HG03039 (cell line): ENCODE measurements at regions not wholly inside any gene's neighbourhood (a gene's known extent, or its start where the extent isn't known, plus 50 kb on each side); places are given as distances from the start of the nearest gene placed in this dataset.
"Not testable (repeated sequence)": the region's sequence is repeated elsewhere in the genome, so short reads cannot be mapped to it uniquely, and the experiment has no call there.

Experiments used
- ATAC-seq: cut with Tn5 transposase; IDR thresholded peaks from one replicate; pipeline ENCODE4 v1.9.1; 2021; ENCODE audit warnings: mild to moderate bottlenecking, moderate library complexity; ENCODE audit not compliant: unreplicated experiment

DNA sequence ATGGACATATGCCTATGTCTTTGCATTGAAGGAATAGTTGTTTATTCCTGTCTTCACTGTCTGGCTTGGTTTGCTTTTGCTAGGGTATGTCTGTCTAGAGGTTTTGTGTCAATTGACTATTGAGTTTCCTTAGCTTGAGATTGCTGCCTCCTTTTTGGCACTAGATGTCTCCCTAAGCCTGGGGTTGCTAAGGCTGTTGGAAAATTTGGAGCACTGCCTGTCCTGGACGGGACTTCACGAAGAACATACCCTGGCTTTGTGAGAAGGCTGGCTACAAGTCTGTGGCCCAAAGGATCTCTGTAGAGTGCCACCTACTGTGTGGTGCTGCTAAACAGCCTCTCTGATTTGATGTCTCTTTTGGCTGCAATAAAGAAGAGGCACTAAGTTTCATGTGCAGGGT lies 183.8 kb upstream of the NUDT10 start:
- ATAC-seq = no peak

DNA sequence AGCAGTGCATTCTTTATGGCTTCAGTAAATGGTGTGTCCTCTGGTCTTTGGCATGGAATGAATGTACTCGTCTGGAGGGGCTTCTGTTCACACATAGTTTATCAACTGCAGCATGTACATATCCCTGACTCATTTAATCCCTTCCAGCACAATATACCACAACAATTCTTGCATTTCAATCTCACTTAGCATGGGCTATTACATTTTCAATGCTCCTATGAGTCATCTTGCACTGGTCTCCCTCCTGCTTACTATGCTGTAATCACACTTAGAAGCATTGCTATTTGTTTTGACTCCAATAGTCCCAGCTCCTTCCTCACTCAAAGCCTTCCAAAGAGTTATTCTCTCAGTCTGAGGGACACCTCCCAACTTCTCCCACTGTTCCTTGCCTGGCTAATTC lies 180.9 kb upstream of the NUDT10 start:
- no peak for ATAC-seq

DNA sequence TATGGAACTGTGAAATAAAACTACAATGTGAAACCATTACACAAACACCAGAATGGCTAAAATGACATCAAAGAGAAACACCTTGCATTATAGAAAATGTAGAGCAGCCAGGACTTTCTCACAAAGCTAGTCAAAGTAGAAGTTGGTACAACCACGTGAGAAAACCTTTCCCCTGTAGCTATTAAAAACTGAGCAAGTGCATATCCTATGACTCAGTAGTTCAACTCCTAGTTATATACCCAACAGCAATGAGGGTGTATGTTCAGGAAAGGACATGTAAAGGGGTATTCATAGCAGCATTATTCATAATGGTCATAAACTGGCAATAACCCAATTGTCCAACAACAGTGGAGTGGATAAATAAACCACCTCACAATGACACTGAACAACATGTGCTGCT lies 177.5 kb upstream of the NUDT10 start:
- ATAC-seq = no peak

DNA sequence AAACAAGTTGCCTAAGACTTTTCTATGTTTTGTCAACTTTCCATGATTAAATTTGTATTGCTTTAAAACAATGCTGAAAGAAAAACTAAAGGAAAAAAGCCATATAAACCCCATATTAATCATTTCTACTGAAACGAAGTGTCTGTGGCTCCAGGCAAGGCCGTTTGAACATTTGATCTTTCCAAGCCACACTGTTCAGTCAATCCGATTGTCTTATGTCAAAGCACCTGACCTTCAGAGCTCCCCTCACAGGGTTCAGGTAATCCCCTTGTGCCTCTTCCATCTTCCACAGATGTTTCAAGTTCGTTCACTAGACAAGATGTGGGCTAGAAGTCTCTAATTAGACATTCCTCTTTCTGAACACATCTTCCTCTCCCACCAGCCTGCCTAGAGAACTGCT lies 177.1 kb upstream of the NUDT10 start:
- no peak for ATAC-seq

DNA sequence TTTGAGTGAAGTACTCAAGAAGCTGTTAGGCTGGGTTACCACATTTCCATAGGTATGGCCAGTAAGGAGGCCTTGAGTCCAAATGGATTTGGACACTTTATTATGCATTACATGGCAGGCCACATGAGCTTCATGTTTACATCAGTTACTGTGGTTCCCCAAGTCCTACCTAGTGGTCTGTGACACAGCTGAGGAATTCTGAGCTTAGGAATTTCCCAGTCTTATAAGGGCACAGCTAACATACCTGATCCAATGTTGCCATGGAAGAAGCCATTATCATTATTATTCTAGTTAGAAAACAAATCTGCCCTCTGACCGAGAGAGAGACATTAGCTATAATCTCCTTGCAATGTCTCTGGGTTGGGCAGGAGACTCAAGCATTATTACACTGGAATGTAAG lies 174.4 kb upstream of the NUDT10 start:
- ATAC-seq = no peak

DNA sequence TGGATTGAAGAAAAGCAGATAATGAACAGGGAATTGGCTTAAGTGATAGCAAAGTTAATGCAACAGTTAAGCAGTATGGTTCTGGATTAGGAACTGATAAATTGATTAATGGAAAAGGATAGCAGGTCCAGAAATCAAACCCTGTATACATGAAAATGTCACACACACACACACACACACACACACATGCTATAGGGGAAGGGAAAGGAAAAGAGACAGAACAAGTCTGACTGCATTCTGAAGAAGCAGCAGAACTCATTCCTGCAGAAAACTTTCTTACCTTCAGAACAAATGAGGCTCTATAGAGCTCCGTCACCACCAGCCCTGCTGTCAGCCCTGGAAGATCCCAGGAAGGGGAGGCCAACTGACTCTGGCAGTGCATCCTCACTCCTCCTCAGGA lies 173.2 kb upstream of the NUDT10 start:
- ATAC-seq = not testable (repeated sequence)

DNA sequence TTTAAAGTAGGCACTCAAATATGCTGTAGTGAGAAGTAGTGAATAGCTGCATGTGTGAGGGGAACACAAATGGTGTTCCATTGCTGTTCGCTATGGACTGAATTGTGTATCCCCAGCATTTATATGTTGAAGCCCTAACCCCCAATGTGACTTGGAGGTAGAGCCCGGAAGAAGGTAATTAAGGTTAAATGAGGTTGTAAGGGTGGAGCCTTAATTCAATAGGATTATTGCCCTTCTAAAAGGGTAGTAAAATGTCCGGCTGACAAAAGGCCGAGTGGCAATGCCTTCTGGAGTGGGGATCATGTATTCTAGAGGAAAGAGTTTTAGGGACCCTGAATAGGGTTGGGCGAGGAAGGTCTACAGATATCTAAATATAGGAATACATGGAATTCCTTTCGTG lies 168.9 kb upstream of the NUDT10 start:
- no peak for ATAC-seq

DNA sequence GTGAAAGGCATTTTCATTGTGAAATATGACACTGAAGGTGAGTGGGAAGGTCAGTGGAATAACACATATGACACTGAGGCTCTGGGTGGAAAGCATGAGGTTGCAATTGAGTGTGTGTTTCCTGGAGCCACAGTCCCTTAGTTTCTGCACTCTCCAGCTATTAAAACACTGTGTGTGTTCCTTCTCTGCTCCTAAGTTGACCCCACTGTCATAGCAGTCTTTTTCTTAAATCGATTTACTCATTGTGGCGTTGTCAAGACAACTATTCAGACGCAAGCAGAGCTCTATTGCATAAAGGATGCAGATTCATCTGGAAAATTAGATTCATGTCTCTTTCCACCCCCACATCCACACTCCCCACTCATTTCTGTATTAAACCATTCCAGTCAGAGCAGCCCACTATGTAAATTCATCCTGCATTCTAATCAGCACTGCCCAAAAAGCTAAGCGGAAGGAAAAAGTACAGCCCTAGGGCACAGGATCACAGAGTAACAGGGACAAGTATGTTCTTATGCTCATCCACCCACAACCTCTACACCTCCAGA lies 154.2 kb upstream of the NUDT10 start:
- ATAC-seq = not testable (repeated sequence)

DNA sequence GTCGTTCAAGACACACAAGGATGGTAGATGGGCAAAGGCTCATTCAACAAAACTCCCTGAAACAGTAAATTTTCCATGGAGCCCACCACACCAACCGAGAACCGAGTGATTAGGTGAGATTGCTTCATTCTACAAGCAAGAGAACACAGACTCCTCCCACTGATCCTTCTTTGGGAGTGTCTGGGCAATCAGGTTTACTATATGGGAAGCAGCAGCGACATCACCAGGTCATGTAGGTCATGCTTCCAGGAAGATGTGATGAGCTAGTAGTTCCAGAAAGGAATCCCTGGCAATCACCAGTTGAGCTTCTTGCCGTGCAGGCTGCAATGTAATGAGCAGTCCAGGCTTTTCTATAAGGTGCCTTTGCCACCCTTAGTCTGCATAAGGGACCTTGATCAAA lies 152.8 kb upstream of the NUDT10 start:
- ATAC-seq = not testable (repeated sequence)

DNA sequence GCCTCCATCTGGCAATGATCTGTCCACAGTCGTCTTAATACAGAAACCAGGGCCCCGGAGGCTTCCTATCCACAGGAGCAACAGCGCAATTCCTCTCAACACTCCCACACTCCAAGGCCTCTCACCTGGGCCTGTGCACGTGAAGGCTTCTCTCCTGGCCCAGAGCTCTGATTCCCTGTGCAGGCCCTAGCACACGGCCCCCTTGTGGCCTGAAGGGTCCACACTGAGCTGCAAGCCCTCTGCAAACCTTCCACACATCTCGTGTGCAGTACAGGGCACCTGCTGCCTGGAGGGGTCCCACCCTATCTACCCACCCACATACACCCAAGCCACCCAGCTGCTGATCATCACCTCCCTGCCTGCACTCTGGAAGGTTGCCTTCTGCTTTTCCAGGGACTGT lies 150.1 kb upstream of the NUDT10 start:
- no peak for ATAC-seq

DNA sequence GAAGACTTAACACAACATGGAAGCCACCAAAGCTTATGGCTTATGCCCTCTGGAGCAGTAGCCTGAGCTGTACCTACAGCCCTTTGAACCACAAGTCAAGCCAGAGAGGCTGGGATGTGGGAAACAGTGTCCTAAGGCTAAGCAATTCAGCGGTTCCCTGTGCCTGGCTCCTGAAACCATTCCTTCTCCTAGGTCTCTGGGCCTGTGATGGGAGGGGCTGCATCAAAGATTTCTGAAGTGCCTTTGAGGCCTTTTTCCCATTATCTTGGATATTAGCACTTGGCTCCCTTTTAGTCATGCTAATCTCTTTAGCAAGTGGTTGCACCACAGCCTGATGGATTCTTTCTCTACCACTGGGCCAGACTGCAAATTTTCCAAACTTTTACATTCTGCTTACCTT lies 140.5 kb upstream of the NUDT10 start:
- no peak for ATAC-seq

DNA sequence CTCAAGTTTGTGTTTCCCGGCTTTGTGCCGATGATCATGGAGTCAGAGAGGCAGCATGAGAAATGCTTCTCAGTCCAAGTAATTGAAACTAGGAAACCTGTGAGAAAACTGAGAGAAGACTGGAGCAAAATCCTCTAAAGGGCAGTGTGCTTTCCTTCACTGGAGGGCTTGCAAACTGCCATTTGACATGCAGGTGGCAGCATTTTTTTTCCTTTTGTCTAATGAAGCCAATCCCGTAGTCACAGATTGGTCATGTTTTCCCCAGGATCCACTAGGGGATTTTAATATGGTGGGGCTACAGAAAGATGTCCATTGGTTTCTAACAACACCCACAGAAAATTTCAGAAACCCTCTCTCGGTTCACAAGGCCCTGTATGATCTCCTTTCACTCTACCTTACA lies 117.4 kb upstream of the NUDT10 start:
- no peak for ATAC-seq

DNA sequence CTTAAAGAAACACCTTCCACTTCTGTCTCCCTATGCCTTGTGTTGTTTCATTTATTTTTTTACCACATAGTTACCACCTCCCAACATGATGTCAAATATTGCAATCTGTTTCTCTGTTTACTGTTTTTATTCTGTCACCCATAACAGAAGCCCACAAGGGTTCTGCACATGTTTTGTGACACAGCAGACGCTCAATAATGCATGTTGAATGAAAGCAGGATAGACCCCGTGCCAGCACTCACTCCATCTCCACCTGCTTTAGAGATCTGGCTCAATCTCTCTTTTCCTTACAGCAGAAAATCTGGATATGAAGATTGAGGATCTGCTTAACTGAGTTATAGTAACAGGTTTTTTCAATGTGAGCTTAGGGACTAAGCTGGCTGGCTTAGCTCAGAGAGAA lies 116.8 kb upstream of the NUDT10 start:
- no peak for ATAC-seq

DNA sequence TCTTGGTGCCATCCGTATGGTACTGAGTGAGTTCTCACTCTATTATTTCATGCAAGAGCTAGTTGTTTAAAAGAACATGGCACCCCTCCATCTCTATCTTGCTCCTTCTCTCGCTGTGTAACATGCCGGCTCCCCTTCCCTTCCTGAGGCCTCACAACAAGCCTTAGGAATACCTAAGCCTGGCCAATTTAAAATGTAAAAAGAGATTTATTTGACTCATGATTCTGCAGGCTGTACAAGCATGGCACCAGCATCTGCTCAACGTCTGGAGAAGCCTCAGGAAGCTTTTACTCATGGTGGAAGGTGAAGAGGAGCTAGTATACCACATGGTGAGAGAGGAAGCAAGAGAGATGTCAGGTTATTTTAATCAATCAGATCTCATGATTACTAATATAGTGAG lies 90.4 kb upstream of the NUDT10 start:
- ATAC-seq = no peak

DNA sequence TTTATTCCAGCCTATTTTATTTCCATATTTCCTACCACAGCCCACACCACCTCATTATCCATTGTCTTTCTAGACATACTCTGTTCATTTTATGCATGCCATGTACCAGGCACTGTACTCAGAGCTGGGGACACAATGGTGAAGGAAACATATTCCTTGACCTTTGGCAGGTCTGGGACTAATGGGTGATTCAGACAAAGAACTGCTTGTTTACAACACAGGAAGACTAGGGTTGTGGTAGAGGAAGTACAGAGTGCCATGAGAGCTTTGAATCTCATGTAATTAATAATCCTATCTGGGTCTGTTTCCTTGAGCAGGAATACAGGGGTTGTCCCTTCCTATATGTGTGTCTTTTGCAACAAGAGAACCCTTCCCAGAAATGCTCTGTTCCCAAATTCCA lies 75.1 kb upstream of the NUDT10 start:
- no peak for ATAC-seq

DNA sequence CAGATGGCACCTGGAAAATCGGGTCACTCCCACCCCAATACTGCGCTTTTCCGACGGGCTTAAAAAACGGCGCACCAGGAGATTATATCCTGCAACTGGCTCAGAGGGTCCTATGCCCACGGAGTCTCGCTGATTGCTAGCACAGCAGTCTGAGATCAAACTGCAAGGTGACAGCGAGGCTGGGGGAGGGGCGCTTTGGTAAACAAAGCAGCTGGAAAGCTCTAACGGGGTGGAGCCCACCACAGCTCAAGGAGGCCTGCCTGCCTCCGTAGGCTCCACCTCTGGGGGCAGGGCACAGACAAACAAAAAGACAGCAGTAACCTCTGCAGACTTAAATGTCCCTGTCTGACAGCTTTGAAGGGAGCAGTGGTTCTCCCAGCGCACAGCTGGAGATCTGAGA lies 70.4 kb upstream of the NUDT10 start:
- ATAC-seq = not testable (repeated sequence)

DNA sequence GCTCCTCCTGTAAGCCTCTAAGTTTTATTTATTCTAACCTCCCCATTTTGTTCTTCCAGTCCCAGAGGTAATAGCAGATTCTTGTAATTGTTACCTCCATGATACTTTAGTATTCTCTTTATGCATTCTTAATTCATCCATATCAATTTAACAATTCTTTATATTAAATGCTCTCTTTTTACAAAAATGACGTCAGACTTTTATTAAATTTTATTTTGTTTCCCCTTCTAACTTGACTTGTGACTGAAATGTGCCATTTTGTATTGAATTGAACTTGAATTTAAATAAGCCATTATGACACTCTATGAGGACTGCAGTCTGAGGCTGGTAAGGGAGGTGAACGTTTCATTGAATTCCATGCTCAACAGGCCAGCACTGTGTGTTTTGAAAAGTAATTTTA lies 60.0 kb upstream of the NUDT10 start:
- no peak for ATAC-seq

DNA sequence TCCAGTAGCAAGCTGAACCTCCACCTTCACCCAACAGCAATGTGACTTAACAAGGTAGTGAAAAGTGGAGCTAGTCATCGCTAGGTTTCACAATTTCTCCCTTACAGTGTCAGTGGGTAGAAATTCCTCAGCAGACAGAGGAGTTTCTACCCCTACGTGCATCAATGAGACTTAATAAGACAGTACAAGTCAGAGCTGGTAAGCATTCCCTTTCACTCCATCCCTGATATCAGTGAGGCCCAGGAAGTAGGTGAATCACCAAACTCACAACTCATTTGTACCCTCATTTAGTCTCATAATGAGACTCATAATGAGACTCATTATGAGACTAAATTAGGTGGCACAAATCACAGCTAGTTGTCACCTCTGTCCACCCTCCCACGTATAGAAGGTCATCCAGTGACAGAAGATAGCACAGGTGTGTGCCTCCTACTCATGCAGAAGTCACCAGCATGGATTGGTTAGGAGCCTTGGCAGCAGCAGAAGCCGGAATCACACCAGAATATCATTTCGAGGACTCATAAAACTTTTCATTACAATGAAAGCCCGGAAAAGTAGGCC lies 50.8 kb upstream of the NUDT10 start:
- ATAC-seq = no peak
